ENCODE measurements at regions not wholly inside any gene's neighbourhood (a gene's known extent, or its start where the extent isn't known, plus 50 kb on each side); places are given as distances from the start of the nearest gene placed in this dataset.

GRCh38 chr11:107157146-107157808, 139.0 kb upstream of the GUCY1A2 start:
- no peak for DNase-seq (ENCODE audit: low spot score)
- H3K4me3 ChIP-seq (ENCODE audit: low read depth, low read length, poor library complexity, severe bottlenecking): no peak overlapping the region
- no peak overlapping the region for H2AFZ ChIP-seq (ENCODE audit: low read length)
- CTCF ChIA-PET (ENCODE audit: unreplicated experiment): no interaction called here
- no peaks in the 10 kb centered on the region for H3K36me3 ChIP-seq (ENCODE audit: insufficient read depth, low read length)
- no peaks in the 10 kb centered on the region for H3K9me3 ChIP-seq (ENCODE audit: low read length)
- no peak overlapping the region for H3K27ac ChIP-seq (ENCODE audit: low read depth, low read length, poor library complexity, severe bottlenecking)
- H3K9me2 ChIP-seq (ENCODE audit: insufficient read depth, low read length): no peaks in the 10 kb centered on the region
- no peaks in the 10 kb centered on the region for H3K4me1 ChIP-seq (ENCODE audit: insufficient read depth, low read length, poor library complexity, severe bottlenecking)
- H3K4me2 ChIP-seq (ENCODE audit: low read length): no peak overlapping the region
- H4K20me1 ChIP-seq (ENCODE audit: insufficient read depth, low read length): no peaks in the 10 kb centered on the region; the same call in 1 of the 2 replicates
- TF ChIP-seq EZH2phosphoT487 (IDR thresholded peaks at IDR 0.05; ENCODE audit: borderline replicate concordance, low read depth, low read length): no peak
- TF ChIP-seq, protein P1, sequence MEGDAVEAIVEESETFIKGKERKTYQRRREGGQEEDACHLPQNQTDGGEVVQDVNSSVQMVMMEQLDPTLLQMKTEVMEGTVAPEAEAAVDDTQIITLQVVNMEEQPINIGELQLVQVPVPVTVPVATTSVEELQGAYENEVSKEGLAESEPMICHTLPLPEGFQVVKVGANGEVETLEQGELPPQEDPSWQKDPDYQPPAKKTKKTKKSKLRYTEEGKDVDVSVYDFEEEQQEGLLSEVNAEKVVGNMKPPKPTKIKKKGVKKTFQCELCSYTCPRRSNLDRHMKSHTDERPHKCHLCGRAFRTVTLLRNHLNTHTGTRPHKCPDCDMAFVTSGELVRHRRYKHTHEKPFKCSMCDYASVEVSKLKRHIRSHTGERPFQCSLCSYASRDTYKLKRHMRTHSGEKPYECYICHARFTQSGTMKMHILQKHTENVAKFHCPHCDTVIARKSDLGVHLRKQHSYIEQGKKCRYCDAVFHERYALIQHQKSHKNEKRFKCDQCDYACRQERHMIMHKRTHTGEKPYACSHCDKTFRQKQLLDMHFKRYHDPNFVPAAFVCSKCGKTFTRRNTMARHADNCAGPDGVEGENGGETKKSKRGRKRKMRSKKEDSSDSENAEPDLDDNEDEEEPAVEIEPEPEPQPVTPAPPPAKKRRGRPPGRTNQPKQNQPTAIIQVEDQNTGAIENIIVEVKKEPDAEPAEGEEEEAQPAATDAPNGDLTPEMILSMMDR (conservative IDR thresholded peaks at IDR 0.05; ENCODE audit: low read length): no peak
- no peaks in the 10 kb centered on the region for H3K79me2 ChIP-seq (ENCODE audit: insufficient read depth, low read depth, low read length)
- POLR2A ChIA-PET: interaction anchor here (0.6 kb wide), 1 partner anchor 15 kb away, joined by 4 read pairs; no protein-coding TSS in a partner anchor
- BruUV-seq (replicated peaks): no TSS peak
- intact Hi-C loops (cut with micrococcal nuclease; ENCODE audit: unreplicated experiment): no loop called here

GRCh38 chr11:107151579-107151978, 133.3 kb upstream of the GUCY1A2 start:
- H4K20me1 ChIP-seq (ENCODE audit: insufficient read depth, low read length): no peaks in the 10 kb centered on the region; the same call in 1 of the 2 replicates
- DNase-seq (ENCODE audit: low spot score): no peak
- H3K4me1 ChIP-seq (ENCODE audit: insufficient read depth, low read length, poor library complexity, severe bottlenecking): no peaks in the 10 kb centered on the region
- CTCF ChIA-PET (ENCODE audit: unreplicated experiment): no interaction called here
- POLR2A ChIA-PET: no interaction called here
- TF ChIP-seq, protein P1 (conservative IDR thresholded peaks at IDR 0.05; ENCODE audit: low read length): no peak
- TF ChIP-seq EZH2phosphoT487 (IDR thresholded peaks at IDR 0.05; ENCODE audit: borderline replicate concordance, low read depth, low read length): no peak
- no peak overlapping the region for H3K4me2 ChIP-seq (ENCODE audit: low read length)
- BruUV-seq (replicated peaks): no TSS peak
- H3K79me2 ChIP-seq (ENCODE audit: insufficient read depth, low read depth, low read length): no peaks in the 10 kb centered on the region
- H2AFZ ChIP-seq (ENCODE audit: low read length): no peak overlapping the region
- no peaks in the 10 kb centered on the region for H3K9me2 ChIP-seq (ENCODE audit: insufficient read depth, low read length)
- intact Hi-C loops (cut with micrococcal nuclease; ENCODE audit: unreplicated experiment): no loop called here
- no peaks in the 10 kb centered on the region for H3K9me3 ChIP-seq (ENCODE audit: low read length)
- no peak overlapping the region for H3K4me3 ChIP-seq (ENCODE audit: low read depth, low read length, poor library complexity, severe bottlenecking)
- H3K36me3 ChIP-seq (ENCODE audit: insufficient read depth, low read length): no peaks in the 10 kb centered on the region
- H3K27ac ChIP-seq (ENCODE audit: low read depth, low read length, poor library complexity, severe bottlenecking): no peak overlapping the region

DNA sequence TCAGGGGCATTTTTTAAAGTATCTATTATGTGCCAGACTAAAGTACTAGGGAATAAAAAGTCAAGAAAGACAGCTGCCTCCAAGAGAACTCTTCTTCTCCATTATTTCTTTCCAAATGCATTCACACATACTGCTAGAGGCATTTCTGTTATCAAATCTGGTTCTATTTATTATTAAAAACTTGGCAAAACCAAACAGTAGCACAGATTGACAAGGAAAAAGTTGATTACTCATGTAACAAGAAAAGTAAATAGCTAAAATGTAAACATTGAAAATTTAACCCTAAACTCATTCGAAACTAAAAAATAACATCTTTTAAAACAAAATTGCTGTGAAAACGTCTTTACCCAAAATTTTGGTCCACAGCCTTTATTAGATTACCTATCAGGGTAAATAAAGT, 132.9 kb upstream of the GUCY1A2 start:
- no peaks in the 10 kb centered on the region for H3K79me2 ChIP-seq (ENCODE audit: insufficient read depth, low read depth, low read length)
- no peaks in the 10 kb centered on the region for H3K36me3 ChIP-seq (ENCODE audit: insufficient read depth, low read length)
- no peak overlapping the region for H3K4me2 ChIP-seq (ENCODE audit: low read length)
- H3K9me2 ChIP-seq (ENCODE audit: insufficient read depth, low read length): no peaks in the 10 kb centered on the region
- H3K9me3 ChIP-seq (ENCODE audit: low read length): no peaks in the 10 kb centered on the region
- no peaks in the 10 kb centered on the region for H3K4me1 ChIP-seq (ENCODE audit: insufficient read depth, low read length, poor library complexity, severe bottlenecking)
- CTCF ChIA-PET (ENCODE audit: unreplicated experiment): no interaction called here
- no TSS peak for BruUV-seq (replicated peaks)
- no peak overlapping the region for H2AFZ ChIP-seq (ENCODE audit: low read length)
- intact Hi-C loops (cut with micrococcal nuclease; ENCODE audit: unreplicated experiment): no loop called here
- H3K4me3 ChIP-seq (ENCODE audit: low read depth, low read length, poor library complexity, severe bottlenecking): no peak overlapping the region
- POLR2A ChIA-PET: no interaction called here
- H4K20me1 ChIP-seq (ENCODE audit: insufficient read depth, low read length): no peaks in the 10 kb centered on the region; the same call in 1 of the 2 replicates
- no peak overlapping the region for H3K27ac ChIP-seq (ENCODE audit: low read depth, low read length, poor library complexity, severe bottlenecking)
- DNase-seq (ENCODE audit: low spot score): no peak
- TF ChIP-seq, protein P1 (conservative IDR thresholded peaks at IDR 0.05; ENCODE audit: low read length): no peak
